Choroid plexus epithelial cell (primary cell): ENCODE measurements at regions not wholly inside any gene's neighbourhood (a gene's known extent, or its start where the extent isn't known, plus 50 kb on each side); places are given as distances from the start of the nearest gene placed in this dataset.

Source experiments
- DNase-seq: peaks from one replicate; pipeline ENCODE4 v3.0.0-alpha.2; 2010; ENCODE audit warnings: low read depth
- H3K4me3 ChIP-seq: 2 replicates; pipeline ENCODE4 v1.5.1; 2011; ENCODE audit warnings: low read depth, mild to moderate bottlenecking, control low read depth, low read length, moderate library complexity
- CTCF ChIP-seq: conservative IDR thresholded peaks from 2 replicates; pipeline ENCODE4 v1.5.1; 2011; ENCODE audit warnings: low read depth, mild to moderate bottlenecking, control low read depth, inconsistent platforms, low read length, moderate library complexity

DNA sequence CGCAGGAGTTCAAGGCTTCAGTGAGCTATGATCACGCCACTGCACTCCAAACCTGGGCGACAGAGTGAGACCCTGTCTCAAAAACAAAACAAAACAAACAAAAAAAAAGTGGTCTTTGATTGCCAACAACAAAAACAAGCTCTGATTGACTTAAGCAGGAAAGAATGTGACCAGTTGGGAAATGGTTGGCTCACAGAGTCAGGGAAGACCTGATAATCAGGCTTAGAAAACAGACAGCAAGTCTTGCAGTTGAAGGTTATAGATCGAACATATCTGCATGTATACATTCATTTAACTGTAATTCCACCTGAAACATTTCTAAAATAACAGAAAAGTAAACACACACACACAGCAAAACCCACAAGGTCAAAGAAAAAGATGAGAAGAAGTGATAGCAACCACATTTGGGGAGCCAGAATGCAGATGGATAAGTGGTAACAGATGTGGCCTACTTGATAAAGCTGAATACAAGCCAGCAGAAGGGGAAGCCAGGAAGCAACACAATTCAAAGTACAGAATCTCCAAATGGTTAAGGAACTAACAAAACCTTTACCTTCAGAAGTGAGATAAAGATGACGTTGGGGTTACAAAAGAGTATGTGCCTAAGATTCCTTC, 699.9 kb upstream of the ZNF385D start:
- TF ChIP-seq CTCF, result no peak
- no peak overlapping the region for H3K4me3 ChIP-seq
- DNase-seq, result peak; percentile 65

GRCh38 chr3:22451501-22451900, 700.5 kb upstream of the ZNF385D start:
- DNase-seq, result no peak
- no peak overlapping the region for H3K4me3 ChIP-seq
- no peak for TF ChIP-seq CTCF

- peak; percentile 26 for DNase-seq
- TF ChIP-seq CTCF, result no peak
- no peak overlapping the region for H3K4me3 ChIP-seq
Measured at GRCh38 chr3:22453906-22454535, 703.0 kb upstream of the ZNF385D start.

- no peak overlapping the region for H3K4me3 ChIP-seq
- no peak for TF ChIP-seq CTCF
- DNase-seq, result no peak
Measured at GRCh38 chr3:22469995-22470394, 719.0 kb upstream of the ZNF385D start.

GRCh38 chr3:22471557-22471956, 720.5 kb upstream of the ZNF385D start:
- TF ChIP-seq CTCF, result no peak
- no peak overlapping the region for H3K4me3 ChIP-seq
- no peak for DNase-seq

- no peak overlapping the region for H3K4me3 ChIP-seq
- DNase-seq, result peak; percentile 73
- no peak for TF ChIP-seq CTCF
Measured at GRCh38 chr3:22474706-22475445, 723.9 kb upstream of the ZNF385D start.
